ENCODE measurements at regions not wholly inside any gene's neighbourhood (a gene's known extent, or its start where the extent isn't known, plus 50 kb on each side); places are given as distances from the start of the nearest gene placed in this dataset.

DNA sequence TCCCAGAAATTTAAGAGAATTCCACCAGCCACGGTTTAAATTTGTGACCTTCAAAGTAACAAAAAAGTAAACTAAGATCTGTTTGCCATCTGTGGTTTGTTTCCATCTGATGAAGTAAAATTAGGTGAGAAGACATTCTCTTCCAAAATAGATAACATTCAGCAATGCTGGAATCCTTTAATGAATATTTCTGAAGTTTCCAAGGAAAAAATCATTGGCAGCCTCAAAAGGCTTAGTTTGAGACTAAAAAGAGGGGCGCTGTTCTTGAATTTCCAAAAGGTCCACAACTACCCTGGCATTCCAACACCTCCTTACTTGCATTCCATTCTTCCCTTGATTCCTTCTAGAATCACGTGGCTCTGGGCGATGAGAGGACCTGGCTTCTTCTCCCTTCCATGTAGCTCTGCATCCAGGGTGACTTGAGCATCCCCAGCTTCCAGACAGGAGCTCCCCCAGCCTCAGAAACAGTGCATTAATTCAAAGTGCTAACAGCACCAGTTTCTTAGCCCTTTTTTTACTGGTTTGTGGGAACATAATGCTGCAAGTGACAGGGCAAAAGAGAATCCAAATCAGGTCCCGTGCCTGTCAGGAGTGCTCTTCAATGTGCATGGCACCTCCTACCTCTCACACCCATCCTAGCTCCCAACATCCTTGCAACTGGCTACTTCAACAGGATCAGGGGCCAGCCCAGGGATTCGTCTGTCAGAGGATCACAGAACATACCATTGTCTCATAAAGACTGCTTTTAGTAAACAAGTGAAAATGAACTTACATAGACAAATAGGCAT is 191.5 kb upstream of the S1PR3 start:
- no peak for DNase-seq

GRCh38 chr9:88800329-88800682 is 191.0 kb upstream of the S1PR3 start:
- no peak for DNase-seq

- no peak for DNase-seq
Measured at GRCh38 chr9:88801214-88801796, 190.0 kb upstream of the S1PR3 start.

DNA sequence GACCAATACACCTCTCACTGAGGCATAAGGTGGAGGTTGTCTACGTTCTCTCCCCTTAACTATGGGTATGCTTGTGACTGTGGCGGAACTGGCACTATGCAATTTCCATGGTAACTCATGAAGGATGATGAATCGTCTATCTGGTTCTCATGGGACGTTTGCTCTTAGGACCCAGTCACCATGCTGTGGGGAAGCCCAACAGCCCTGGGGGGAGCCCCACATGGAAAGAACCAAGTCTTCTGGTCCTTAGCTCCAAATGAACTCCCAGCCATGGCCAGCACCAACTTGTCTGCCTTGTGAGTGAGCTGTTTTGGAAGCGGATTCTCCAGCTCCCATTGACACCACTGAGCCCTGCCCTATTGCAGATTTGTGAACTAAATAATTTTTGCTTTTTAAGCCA is 188.7 kb upstream of the S1PR3 start:
- DNase-seq, result no peak

DNA sequence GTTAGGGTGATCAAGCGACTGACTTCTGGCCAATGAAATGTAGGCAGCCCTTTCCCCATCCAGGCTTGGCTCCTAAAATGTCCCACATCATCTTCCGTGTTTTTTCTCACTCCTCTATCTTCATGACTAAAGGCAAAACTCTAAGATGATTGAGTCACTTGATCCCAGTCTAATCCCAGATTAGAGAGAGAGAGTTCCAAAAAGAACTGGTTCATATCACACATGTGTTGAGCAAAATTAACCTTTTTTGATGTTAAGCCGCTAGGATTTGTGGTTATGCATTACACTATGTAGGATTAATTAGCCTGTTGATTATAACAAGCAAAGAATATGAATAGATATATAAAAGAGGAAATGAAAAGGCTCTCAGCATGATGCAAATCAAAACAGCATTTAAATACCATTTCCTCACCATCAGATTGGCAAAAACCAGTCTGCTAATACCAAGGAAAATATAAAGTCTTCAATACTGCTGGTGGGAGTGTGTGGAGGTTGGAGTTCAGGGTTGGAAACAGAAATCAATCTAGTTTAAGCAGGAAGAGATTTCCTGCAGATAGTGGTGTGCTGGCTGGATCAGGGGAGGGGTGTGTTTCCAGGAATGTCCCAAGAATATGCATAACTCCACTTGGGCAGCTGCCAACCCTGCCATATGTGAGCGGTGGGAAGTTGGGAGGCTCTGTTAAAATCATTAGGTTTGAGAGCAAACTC is 187.6 kb upstream of the S1PR3 start:
- DNase-seq, result no peak

DNA sequence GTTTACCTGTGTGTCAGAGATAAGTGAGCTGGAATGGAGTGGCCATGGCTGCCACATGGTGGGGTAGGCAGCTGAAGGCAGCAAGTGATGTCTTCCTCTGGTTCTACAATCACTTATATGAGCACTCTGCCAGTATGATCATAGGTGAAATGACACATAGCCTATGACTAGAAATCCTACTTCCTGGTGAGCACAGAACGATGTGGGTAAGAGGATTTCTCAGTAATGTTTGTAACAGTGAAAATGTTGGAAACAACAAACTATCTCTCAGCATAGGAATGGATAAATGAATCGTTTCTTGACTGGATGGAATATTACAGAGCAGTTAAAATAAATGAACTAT is 187.0 kb upstream of the S1PR3 start:
- no peak for DNase-seq

GRCh38 chr9:88805217-88805943 is 185.9 kb upstream of the S1PR3 start:
- DNase-seq, result no peak

- DNase-seq, result no peak
Measured at GRCh38 chr9:88807426-88807825, 183.8 kb upstream of the S1PR3 start.

GRCh38 chr9:88808019-88808656 is 183.1 kb upstream of the S1PR3 start:
- no peak for DNase-seq

- DNase-seq, result no peak
Measured at GRCh38 chr9:88808761-88809354, 182.4 kb upstream of the S1PR3 start.

- no peak for DNase-seq
Measured at GRCh38 chr9:88809355-88810161, 181.7 kb upstream of the S1PR3 start.

DNA sequence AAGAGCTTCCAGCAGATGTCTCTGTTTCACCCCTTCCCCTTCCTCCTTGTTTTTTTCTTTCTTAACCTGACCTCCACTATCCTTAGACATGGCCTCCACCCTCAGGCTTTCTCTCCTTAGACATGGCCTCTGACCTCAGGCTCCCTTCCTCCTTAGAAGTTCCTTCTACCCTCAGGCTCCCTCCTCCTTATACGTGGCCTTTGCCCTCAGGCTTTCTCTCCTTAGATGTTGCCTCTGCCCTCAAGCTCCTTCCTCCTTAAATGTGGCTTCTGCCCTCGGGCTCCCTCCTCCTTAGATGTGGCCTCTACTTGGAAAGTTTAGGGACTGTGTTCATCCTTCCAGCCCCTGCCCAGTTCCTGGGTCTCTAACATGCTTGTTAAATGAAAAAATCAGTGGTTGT is 180.4 kb upstream of the S1PR3 start:
- DNase-seq, result no peak

DNA sequence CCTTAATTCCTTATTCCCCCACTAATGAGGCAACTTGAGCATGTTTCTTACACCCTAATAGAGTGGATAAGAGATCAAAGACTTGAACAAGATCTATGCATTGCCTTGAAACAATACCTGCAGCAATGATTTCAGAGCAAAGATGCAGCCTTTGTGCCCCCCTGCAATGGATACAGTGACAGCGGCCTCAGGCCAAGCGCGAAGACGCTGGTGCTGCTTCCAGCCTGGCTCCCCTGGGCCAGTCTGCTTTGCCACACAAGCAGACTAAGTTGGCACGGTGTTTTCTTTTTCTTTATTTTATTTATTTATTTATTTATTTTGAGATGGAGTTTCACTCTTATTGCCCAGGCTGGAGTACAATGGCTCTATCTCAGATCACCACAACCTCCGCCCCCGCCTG is 179.8 kb upstream of the S1PR3 start:
- no peak for DNase-seq

DNA sequence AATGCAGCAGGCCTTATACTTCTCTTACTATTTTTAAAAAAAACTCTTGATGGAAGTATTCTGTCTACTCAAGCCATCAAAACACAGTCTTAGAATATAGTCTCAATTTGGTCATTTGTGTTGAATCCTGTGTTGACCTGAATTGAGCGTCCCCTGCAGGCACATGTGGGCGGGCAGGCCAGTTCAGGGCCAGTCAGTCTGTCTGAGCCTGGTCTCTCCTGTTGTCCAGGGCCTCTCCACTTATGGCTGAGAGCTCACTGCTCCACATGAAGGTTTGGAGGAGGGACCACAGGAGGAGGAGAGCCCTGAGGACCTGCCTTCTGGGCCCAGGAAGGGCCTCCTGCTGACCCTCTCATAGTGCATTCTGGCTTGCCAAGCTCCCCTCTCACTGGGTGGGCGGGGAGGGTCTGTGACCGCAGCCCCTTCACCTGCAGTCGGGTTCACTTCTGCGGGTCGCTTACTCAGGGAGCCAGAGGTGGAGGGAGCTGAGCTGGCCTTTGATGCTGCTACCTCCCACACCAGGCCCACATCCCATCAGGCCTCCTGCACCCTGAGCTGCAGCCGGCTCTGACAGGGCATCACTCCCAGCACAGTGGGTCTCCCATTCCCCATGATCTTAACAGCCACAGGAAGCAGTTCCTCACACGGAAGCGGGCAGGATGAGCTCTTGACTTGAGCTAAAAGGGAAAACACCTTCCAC is 178.2 kb upstream of the S1PR3 start:
- no peak for DNase-seq

DNA sequence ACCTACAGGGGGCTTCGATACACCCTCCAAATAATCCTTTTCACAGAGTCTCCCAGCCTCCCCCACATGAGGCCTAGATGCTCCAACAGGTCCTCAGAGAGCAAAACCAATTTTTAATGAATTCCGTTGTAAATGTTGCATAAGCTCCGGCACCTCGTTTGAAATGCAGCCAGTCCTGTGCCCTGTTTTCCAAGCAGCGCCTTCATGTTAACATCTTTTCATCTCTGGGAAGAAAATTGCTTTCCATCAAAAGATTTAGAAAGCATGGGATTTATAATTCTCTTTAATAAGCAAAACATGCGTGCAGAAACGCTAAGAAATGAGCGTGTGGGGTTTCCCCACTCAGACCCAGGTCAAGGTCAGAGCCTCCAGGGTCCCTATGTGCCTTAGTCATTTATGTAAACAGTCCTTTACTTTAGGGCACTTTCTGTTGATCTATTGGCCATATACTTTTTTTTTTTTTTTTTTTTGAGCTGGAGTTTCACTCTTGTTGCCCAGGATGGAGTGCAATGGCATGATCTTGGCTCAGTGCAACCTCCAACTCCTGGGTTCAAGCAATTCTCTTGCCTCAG is 177.5 kb upstream of the S1PR3 start:
- DNase-seq, result no peak

GRCh38 chr9:88814577-88814976 is 176.7 kb upstream of the S1PR3 start:
- DNase-seq, result no peak

DNA sequence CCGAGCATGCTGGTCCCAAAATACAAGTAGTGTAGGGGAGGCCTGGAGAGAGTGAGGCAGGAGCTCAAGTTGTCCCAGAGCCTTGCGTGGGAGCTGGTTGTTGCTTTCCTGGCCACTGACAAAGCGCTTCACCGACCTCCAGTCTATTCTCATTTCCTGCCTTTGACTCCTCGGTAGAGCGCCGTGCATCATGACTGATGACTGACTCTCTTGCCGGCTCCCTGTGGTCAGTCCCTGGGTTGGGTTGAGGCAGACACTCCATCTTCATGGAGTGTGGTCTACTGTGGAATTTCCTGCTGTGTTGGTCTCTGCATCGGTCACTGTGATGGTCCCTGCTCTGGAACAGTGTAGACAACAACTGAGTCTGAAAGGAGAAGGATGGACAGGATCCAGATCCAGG is 175.1 kb upstream of the S1PR3 start:
- no peak for DNase-seq

- DNase-seq, result no peak
Measured at GRCh38 chr9:88816591-88816990, 174.7 kb upstream of the S1PR3 start.

DNA sequence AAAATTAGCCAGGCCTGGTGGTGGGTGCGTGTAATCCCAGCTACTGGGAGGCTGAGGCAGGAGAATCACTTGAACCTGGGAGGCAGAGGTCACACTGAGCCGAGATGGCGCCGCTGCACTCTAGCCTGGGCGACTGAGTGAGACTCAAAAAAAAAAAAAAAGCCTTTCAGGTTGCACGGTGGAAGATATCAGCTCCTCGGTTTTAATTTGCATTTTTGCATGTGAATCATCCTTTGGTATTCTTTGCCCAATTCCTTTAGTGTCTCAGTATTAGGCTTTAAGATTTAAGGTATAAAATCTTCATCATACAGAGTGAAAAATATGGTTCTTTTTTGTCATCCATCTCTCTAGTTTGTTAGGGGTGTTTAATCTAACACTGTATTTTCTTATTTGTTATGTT is 173.6 kb upstream of the S1PR3 start:
- DNase-seq, result no peak

DNA sequence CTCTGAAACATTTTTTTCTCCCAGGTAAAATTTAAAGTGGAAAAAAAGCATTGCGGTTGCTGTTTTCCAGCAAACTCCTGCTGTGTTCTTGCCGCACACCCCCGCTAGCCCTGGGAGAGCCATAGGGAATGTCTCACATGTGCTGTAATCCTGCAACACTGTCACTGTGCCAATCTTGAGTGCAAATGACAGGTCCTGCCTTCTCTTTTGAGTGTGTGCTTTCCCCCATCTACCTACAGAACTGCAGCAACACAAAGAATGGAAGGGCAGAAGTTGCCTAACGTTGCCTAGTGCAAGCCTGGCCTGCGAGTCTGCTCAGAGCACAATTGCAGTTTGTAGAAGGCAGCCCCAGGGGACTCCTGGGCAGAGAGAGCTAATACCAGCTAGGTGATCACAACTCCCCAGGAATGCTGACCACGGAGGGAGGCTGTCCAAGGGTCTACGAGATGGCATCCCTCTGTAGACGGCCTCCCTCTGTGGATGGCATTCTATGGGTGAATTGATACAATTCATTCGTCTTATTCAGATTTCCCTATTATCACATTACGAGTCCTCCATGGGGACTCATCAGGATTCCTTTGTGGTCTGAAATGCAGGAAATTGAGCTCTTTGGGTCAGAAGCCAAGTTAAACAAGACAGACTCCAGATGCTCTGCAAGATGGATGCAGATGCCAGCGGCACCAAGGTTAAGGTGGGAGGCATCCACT is 172.6 kb upstream of the S1PR3 start:
- DNase-seq, result no peak

All from NCI-H1694 treated with DMSO at 0.1 percent for 48 hours (cell line).